GM19025 (cell line): ENCODE measurements at regions not wholly inside any gene's neighbourhood (a gene's known extent, or its start where the extent isn't known, plus 50 kb on each side); places are given as distances from the start of the nearest gene placed in this dataset.
A peak's percentile ranks its signal among the peaks of the same experiment; 100 is the strongest.
"Not testable (repeated sequence)": the region's sequence is repeated elsewhere in the genome, so short reads cannot be mapped to it uniquely, and the experiment has no call there.

Source experiments
- ATAC-seq: cut with Tn5 transposase; IDR thresholded peaks from one replicate; pipeline ENCODE4 v1.9.1; 2021; ENCODE audit warnings: mild to moderate bottlenecking, low read depth, moderate library complexity; ENCODE audit not compliant: unreplicated experiment

GRCh38 chr11:16542353-16542752 is 186.0 kb upstream of the SOX6 start:
- no peak for ATAC-seq

- no peak for ATAC-seq
These were observed 180.2 kb upstream of the SOX6 start for GRCh38 chr11:16536513-16536912.

- ATAC-seq = no peak
These were observed 172.3 kb upstream of the SOX6 start for GRCh38 chr11:16528639-16529038.

- ATAC-seq = no peak
These were observed 171.3 kb upstream of the SOX6 start for GRCh38 chr11:16527525-16528246.

- no peak for ATAC-seq
These were observed 170.6 kb upstream of the SOX6 start for GRCh38 chr11:16526947-16527346.

GRCh38 chr11:16520713-16521112 is 164.4 kb upstream of the SOX6 start:
- ATAC-seq = not testable (repeated sequence)

- peak; percentile 74 for ATAC-seq
These were observed 156.5 kb upstream of the SOX6 start for GRCh38 chr11:16512899-16513241.

- no peak for ATAC-seq
These were observed 156.0 kb upstream of the SOX6 start for GRCh38 chr11:16512198-16512898.

GRCh38 chr11:16511116-16512114 is 155.1 kb upstream of the SOX6 start:
- no peak for ATAC-seq

- no peak for ATAC-seq
These were observed 149.1 kb upstream of the SOX6 start for GRCh38 chr11:16505481-16505880.

- ATAC-seq = not testable (repeated sequence)
These were observed 147.5 kb upstream of the SOX6 start for GRCh38 chr11:16503891-16504290.

- ATAC-seq = no peak
These were observed 138.8 kb upstream of the SOX6 start for GRCh38 chr11:16494918-16495691.

- no peak for ATAC-seq
These were observed 128.1 kb upstream of the SOX6 start for GRCh38 chr11:16484434-16484833.

- ATAC-seq = no peak
These were observed 118.3 kb upstream of the SOX6 start for GRCh38 chr11:16474659-16475058.

- no peak for ATAC-seq
These were observed 113.6 kb upstream of the SOX6 start for GRCh38 chr11:16469968-16470367.

- ATAC-seq = no peak
These were observed 112.5 kb upstream of the SOX6 start for GRCh38 chr11:16468735-16469453.

- ATAC-seq = no peak
These were observed 104.2 kb upstream of the SOX6 start for GRCh38 chr11:16460508-16460907.

GRCh38 chr11:16456366-16456765 is 100.0 kb upstream of the SOX6 start:
- ATAC-seq = no peak

- ATAC-seq = no peak
These were observed 98.0 kb upstream of the SOX6 start for GRCh38 chr11:16454289-16454863.
